OCI-LY7 (cell line): ENCODE measurements at regions not wholly inside any gene's neighbourhood (a gene's known extent, or its start where the extent isn't known, plus 50 kb on each side); places are given as distances from the start of the nearest gene placed in this dataset.

ENCODE experiments used
- EZH2phosphoT487 ChIP-seq: fragments of 200-600 bp; sonication (generic); IDR thresholded peaks from 2 replicates; pipeline ENCODE4 v1.6.1; 2018; ENCODE audit warnings: low read depth, borderline replicate concordance, mild to moderate bottlenecking, mixed run types, antibody characterized with exemption, low read length, moderate library complexity, mixed read lengths
- TF ChIP-seq, protein P1 (sequence below): fragments of 200-600 bp; sonication (generic); conservative IDR thresholded peaks from 2 replicates; pipeline ENCODE4 v1.5.1; 2014; ENCODE audit warnings: mild to moderate bottlenecking, antibody characterized with exemption, low read length, moderate library complexity, mixed read lengths

DNA sequence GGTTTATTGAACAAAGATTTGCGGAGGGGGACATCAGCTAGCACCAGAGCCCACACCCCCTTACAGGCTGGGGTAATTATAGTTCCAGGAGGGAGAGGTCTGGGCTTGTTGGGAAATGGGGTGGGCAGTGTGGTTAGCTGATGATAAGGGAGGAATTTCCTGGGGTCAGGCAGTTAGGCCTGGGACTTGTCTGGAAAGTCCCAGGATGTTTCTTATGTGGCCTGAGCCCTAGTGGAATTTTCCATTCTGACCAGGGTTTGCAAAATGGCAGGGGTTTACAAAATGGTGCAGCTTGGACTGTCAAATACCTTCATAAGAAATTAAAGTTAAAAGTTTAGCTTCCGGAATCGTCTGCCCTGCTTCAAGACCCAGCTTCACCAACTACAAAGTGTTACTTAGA, 199.1 kb downstream of the FBXO15 start:
- TF ChIP-seq, protein P1, sequence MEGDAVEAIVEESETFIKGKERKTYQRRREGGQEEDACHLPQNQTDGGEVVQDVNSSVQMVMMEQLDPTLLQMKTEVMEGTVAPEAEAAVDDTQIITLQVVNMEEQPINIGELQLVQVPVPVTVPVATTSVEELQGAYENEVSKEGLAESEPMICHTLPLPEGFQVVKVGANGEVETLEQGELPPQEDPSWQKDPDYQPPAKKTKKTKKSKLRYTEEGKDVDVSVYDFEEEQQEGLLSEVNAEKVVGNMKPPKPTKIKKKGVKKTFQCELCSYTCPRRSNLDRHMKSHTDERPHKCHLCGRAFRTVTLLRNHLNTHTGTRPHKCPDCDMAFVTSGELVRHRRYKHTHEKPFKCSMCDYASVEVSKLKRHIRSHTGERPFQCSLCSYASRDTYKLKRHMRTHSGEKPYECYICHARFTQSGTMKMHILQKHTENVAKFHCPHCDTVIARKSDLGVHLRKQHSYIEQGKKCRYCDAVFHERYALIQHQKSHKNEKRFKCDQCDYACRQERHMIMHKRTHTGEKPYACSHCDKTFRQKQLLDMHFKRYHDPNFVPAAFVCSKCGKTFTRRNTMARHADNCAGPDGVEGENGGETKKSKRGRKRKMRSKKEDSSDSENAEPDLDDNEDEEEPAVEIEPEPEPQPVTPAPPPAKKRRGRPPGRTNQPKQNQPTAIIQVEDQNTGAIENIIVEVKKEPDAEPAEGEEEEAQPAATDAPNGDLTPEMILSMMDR, result no peak
- TF ChIP-seq EZH2phosphoT487, result no peak
